NCI-H345 treated with DMSO at 0.1 percent for 48 hours (cell line): ENCODE measurements at regions not wholly inside any gene's neighbourhood (a gene's known extent, or its start where the extent isn't known, plus 50 kb on each side); places are given as distances from the start of the nearest gene placed in this dataset.

ENCODE experiments used
- DNase-seq: peaks from one replicate; lab custom pipeline; 2025; ENCODE audit not compliant: unreplicated experiment; lab: John Stamatoyannopoulos, UW

DNA sequence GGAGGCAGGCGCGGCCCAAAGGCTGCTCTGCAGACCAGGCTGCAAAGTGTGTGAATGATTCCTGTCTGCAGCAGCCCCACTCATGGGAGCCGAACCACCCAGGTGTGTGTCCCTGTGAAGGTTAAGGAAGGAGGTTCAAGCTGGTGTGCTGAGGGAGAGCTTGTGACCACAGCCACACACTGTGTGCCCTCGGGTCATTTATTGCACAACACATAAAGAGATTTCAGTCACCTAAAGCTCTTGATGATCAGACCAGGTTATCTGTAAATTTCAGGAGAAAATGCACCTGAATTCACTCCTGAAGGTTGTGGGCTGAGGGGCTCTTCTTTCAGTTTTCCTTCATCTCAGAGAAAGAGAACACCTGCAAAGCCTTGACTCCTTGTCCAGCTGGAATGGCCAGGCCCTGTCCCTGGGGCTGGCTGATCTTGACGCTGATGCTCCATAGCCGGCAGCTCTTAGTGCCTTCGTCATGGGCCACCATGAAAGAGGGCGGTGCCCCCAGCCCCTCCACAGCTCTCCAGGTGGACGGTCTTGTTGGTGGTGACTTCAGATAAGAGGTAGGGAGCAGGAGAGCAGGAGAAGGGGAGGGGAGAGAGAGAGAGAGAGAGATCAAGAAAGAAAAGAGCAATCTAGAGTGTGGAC, 110.8 kb upstream of the C1QTNF9B start:
- DNase-seq = no peak

DNA sequence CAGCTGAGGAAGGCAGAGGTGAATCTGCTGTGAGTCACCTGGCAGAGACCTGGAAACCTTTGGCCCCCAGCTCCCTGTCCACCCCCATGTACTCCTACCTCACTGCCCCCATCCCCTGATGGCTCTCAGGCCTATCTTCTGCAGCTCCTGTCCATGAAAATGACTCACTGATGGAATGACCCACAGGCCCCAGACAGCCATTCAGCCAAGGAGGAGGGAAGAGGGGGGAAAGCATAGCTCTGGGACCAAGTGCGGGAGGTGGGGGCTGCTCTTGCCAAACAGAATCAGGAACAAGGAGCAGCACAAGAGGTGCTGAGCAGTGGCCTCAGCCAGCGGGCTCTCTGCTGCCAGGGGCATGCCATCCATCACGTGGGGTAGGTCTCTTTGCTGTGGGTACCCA, 111.4 kb upstream of the C1QTNF9B start:
- DNase-seq = no peak

- DNase-seq = no peak
Measured at GRCh38 chr13:24011266-24011665, 114.0 kb upstream of the C1QTNF9B start.

DNA sequence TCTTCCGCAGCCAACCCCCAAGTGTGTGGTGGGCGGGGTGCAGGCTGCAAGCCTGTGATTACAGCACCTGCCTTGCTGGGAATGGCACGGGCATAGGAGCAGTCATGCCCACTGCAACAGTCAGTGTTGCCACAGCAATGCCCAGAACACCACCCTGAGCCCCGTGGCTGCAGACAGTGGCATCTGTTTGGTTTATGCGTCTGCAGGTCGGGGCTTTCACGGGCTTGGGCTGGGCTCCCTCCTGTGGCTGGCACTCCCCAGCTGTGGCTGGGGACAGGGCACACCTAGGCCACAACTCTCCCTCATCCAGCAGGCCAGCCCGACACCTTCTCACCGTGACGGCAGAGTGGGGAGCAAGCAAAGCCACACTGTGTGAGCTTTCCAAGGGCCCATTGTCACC, 115.3 kb upstream of the C1QTNF9B start:
- no peak for DNase-seq

DNA sequence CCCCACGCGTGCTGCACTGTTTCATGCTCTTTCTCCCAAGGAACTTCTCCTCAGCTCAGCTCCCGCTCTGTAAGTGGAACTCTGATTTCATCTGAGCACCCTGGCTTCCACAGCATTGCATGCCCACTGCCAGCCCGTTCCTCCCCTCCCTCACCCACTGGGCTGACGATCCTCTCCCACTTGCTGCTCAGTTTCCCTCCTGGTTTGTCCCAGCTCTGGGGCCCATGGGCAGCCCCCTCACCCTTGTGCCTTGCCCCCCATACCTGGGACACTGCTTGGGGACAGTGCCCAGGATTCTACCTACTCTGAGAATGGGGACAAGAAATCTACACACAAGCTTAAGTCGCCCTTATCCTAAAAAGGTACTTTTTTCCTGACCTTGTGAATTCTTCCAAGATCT, 115.9 kb upstream of the C1QTNF9B start:
- no peak for DNase-seq

DNA sequence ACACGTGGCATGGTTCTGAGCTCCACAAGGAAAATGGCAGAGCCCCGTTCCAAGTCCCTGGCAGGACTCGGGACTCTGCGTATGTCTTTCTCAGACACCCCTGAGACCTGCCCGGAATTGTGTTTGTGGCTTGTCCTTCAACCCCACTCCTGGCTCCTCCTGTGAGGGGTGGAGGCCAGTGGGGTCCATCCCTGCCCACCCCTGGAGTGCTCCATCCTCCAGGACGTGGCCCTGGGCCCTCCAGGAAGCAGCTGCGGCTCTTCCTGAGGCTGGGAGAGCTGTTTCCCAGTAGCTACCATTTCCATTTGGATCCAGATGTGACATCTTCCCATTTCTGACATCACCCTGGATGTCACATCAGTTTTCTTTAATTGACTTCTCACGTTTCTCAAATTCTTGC, 118.7 kb upstream of the C1QTNF9B start:
- no peak for DNase-seq

GRCh38 chr13:24022568-24022967, 125.3 kb upstream of the C1QTNF9B start:
- DNase-seq = no peak

DNA sequence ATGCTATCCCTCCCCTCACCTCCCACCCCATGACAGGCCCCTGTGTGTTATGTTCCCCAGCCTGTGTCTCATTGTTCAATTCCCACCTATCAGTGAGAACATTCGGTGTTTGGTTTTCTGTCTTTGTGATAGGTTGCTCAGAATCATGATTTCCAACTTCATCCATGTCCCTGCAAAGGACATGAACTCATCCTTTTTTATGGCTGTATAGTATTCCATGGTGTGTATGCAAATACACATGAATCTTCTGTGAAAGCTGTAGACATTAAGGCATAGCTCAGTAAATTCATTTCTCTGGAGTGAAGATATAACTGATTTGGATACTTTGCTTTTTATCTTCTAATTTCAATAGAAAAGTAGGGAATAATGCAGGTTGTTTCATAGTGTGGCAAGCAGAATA, 125.8 kb upstream of the C1QTNF9B start:
- no peak for DNase-seq

- DNase-seq = no peak
Measured at GRCh38 chr13:24027494-24027893, 130.2 kb upstream of the C1QTNF9B start.

DNA sequence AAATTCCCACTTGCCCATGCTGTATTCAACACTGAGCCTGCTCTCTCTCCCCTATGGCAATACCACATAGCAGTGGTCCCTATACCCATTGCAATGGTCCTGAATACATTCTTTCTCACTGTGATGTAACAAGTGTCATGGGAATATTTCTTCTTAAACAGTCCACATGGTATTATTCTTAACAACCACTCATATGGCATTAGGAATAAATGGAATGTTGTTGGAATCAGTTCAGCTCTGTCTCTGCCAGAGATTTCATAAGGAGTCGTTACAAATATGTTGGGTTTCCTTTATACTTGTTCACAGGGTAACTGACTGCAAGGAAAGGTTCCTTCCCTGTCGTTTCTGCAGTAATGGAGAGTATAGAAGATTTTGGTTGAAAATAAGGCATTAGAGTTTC, 128.3 kb upstream of the SPATA13 start:
- no peak for DNase-seq

- no peak for DNase-seq
Measured at GRCh38 chr13:24032674-24033073, 127.8 kb upstream of the SPATA13 start.

DNA sequence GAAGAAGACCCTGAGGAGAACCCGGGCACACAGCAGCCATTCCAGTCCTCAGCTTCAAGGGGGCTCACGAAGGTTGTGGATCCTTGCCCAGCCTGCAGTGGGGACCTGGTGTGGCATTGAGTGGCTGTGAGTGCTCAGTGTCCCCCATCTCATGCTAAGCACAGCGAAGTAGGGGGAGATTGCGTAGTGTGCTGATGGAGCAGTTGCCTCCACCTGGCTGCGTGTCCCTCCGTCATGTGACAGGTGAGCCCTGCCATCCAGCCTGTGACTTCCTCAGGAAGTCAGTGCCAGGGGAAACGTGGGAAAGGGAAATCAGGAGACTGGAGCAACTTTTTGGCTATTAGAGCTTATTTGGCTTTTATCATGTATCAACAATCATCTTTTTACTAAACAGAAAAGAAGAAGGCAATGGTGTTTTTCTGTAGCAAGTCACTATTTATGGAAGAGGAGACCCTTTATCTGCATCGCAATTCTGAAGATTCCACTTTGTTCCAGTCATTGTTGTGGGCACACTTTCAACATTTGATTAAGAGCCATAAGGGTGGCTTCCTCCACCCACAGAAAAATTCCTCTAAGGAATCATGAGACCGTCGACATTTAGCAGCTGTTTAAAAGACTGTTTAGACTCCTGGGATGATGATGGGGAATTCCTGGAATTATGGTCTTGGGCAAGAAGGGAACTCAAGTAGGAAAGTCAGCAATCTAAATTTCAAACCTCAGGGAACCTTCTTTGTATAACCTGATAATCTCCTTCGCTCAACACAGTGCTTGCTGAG, 126.8 kb upstream of the SPATA13 start:
- no peak for DNase-seq

DNA sequence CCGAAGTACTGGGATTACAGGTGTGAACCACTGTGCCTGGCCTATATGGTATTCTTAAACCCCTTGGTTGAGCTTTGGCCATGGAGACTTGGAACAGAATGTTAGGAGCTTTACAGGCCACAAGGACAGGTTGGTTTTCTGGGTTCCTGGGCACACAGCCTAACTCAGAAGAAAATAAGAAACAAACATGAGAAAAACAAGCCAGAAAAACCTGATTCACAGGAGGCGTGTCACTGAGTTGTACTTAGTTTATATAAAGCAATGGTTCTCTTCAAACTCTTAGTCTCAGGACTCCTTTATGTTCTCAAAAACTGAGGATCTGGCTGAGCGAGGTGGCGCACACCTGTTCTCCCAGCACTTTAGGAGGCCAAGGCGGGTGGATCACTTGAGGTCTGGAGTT, 125.1 kb upstream of the SPATA13 start:
- no peak for DNase-seq

DNA sequence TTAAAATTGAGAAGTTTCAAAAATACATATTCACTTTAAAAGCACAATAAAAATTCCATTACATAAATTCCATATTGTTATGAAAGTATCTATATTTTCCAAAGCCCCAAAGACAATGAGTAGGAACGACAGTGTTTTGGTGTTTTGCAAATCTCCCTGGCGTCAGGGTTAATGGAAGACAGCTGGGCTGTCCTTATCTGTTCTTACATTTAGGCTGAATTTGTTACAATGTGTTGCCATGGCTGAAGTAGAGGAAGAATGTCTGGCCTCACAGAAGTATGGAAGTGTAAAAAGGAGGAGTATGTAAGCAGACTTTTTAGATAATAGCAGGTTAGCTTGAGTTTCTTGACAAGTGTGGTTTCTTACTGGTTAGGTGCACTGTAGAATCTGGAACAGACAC, 124.4 kb upstream of the SPATA13 start:
- DNase-seq = no peak

GRCh38 chr13:24038405-24038804, 122.1 kb upstream of the SPATA13 start:
- no peak for DNase-seq

DNA sequence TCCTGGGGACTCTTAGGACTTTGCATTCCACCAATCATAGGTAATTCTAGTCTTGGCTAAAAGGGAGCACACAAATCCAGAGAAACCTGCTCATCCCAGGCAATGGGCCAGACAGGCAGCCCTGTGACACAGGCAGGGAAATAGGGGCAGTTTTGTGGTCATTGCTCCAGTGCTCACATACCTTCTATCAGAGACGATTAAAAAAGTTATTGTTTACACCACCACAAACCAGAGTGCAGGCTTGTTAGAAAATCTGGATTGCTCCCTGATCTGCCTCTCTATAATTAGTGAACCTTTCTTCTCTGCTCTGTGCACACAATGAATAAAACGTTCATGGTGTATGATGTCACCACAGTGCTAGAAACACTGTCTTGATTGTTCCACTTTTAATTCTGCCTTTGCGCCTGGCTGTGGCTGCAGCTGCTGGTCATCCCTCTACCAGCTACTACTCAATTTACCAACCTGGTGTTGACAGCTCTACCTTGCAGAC, 121.6 kb upstream of the SPATA13 start:
- no peak for DNase-seq

DNA sequence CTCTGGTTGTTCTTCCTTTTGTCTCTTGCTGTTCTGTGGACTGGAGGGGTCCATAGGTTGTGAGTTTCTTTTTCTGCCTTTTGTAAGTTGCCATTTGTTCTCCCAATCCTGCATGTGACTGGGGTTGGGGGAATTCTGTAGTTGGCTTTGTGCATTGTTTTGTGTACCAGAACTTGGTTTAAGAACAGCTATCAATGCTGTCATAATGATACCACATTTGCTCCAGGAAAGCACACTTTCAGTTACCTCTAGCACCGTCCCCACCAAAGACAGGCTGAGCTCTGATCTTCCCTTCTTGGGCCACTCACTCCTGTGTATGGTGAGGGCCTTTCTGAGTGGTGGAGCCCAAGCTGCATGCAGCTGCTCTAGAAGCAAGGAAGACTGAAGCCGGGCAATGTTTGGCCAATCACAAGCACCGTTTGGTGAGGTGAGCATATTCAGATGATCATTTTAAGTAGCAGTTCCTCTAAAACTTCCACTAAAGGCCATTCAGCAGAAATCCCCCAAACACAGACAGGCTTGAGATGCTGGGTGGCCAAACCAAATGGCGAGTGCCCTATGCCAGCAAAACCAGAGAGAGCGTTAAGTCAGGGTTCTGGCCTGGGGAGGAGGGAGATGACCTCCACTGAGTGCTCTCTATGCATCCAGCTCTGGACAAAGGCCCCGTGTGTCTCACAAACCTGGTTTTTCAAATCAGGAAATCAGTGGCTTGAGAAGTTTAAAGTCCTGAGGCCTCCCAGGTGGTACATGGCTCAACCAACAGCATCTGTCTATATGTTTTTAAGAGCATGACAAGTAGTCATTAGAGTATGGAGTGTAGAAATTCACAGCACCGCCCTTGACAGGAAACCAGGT, 120.7 kb upstream of the SPATA13 start:
- DNase-seq = no peak

- DNase-seq = peak; percentile 40
Measured at GRCh38 chr13:24040835-24041234, 119.7 kb upstream of the SPATA13 start.

- no peak for DNase-seq
Measured at GRCh38 chr13:24041651-24042225, 118.8 kb upstream of the SPATA13 start.

DNA sequence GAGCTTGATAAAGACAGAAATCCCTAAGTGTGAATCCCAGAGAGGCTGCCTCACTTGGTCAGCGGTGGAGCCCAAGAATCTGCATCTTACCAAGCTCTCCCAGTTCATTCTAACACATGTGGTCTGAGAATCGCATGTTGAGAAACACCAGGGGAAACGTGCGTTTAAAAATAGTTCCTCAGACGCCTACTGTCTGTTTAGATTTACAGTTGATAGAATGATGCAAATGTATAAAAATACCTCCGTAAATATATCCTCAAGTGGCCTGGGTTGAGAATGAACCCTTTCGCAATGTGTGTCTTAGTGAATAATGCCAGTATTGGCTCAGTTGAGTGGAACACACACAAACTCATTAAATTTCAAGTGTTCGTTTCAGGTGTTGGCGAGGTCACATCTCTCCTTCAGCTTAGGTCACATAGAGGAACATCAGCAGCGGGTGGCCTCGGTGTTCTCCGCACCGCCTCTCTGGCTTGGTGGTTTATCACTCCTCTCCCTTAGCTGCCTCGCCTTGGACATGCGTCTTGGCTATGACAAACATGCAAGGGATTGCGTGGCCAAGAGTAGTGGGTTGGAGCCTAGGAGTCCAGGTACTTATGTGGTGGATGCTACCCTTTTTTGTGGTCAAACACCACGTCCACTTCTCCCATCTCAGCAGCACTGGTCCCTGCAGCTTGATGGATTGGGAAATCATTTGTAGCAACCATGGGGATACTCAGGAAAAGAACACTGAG, 117.6 kb upstream of the SPATA13 start:
- no peak for DNase-seq
